Endothelial cell of umbilical vein (primary cell): ENCODE measurements at regions not wholly inside any gene's neighbourhood (a gene's known extent, or its start where the extent isn't known, plus 50 kb on each side); places are given as distances from the start of the nearest gene placed in this dataset.

Experiments
- EZH2 ChIP-seq: IDR thresholded peaks from 2 replicates; pipeline ENCODE4 v1.6.1; 2012; ENCODE audit warnings: borderline replicate concordance, low read depth, mild to moderate bottlenecking, moderate library complexity, low read length, inconsistent platforms; ENCODE audit not compliant: severe bottlenecking
- FOS ChIP-seq: IDR thresholded peaks from 2 replicates; pipeline ENCODE4 v1.6.1; 2011; ENCODE audit warnings: mild to moderate bottlenecking, low read length, moderate library complexity, borderline replicate concordance; ENCODE audit not compliant: insufficient read depth
- GATA2 ChIP-seq: IDR thresholded peaks from 2 replicates; pipeline ENCODE4 v1.7.0; 2011; ENCODE audit warnings: low read depth, mild to moderate bottlenecking, moderate library complexity, mixed read lengths, low read length; ENCODE audit not compliant: insufficient read length, insufficient read depth
- JUN ChIP-seq: IDR thresholded peaks from 2 replicates; pipeline ENCODE4 v1.6.1; 2011; ENCODE audit warnings: borderline replicate concordance, low read depth; ENCODE audit not compliant: insufficient read length, insufficient read depth
- MYC ChIP-seq: IDR thresholded peaks from one replicate; pipeline ENCODE4 v1.6.1; 2011; ENCODE audit warnings: mild to moderate bottlenecking, low read depth, low read length
- POLR2A ChIP-seq: IDR thresholded peaks from 2 replicates; pipeline ENCODE4 v1.6.1; 2012; ENCODE audit warnings: low read depth, mild to moderate bottlenecking, control low read depth, low read length
- POLR2AphosphoS5 ChIP-seq: IDR thresholded peaks from 2 replicates; pipeline ENCODE4 v1.6.1; 2012; ENCODE audit warnings: low read depth, mild to moderate bottlenecking, control low read depth, low read length, moderate library complexity; ENCODE audit not compliant: insufficient read depth
- TF ChIP-seq, protein P1 (sequence below), 2 donors: IDR thresholded peaks; 1 replicate in 1 of 2; 2 replicates in 1 of 2; pipeline ENCODE4 v1.5.1; 2011; ENCODE audit warnings: low read length in 2 of 2, mild to moderate bottlenecking in 2 of 2, moderate library complexity in 2 of 2, control low read depth in 1 of 2, inconsistent platforms in 1 of 2, low read depth in 1 of 2; ENCODE audit not compliant: insufficient read depth in 1 of 2; ENCODE audit errors: extremely low read depth in 1 of 2
- TF ChIP-seq, protein P2 (sequence below): IDR thresholded peaks from 2 replicates; pipeline ENCODE4 v1.6.1; 2011; ENCODE audit not compliant: insufficient read depth, insufficient read length

- TF ChIP-seq, protein P1, sequence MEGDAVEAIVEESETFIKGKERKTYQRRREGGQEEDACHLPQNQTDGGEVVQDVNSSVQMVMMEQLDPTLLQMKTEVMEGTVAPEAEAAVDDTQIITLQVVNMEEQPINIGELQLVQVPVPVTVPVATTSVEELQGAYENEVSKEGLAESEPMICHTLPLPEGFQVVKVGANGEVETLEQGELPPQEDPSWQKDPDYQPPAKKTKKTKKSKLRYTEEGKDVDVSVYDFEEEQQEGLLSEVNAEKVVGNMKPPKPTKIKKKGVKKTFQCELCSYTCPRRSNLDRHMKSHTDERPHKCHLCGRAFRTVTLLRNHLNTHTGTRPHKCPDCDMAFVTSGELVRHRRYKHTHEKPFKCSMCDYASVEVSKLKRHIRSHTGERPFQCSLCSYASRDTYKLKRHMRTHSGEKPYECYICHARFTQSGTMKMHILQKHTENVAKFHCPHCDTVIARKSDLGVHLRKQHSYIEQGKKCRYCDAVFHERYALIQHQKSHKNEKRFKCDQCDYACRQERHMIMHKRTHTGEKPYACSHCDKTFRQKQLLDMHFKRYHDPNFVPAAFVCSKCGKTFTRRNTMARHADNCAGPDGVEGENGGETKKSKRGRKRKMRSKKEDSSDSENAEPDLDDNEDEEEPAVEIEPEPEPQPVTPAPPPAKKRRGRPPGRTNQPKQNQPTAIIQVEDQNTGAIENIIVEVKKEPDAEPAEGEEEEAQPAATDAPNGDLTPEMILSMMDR (IDR thresholded peaks at IDR 0.05; ENCODE audit: extremely low read depth in 1 of 2, insufficient read depth in 1 of 2, low read depth in 1 of 2, low read length in 2 of 2), result no peak
- TF ChIP-seq POLR2A, result no peak
- no peak for TF ChIP-seq EZH2
- TF ChIP-seq FOS, result no peak
- no peak for TF ChIP-seq MYC
- no peak for TF ChIP-seq POLR2AphosphoS5
- TF ChIP-seq JUN, result no peak
- TF ChIP-seq, protein P2, sequence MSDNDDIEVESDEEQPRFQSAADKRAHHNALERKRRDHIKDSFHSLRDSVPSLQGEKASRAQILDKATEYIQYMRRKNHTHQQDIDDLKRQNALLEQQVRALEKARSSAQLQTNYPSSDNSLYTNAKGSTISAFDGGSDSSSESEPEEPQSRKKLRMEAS, result no peak
- no peak for TF ChIP-seq GATA2
These were observed 174.3 kb upstream of the KRR1 start for GRCh38 chr12:75685617-75686225.
